ENCODE measurements at regions not wholly inside any gene's neighbourhood (a gene's known extent, or its start where the extent isn't known, plus 50 kb on each side); places are given as distances from the start of the nearest gene placed in this dataset.
"Not testable (repeated sequence)": the region's sequence is repeated elsewhere in the genome, so short reads cannot be mapped to it uniquely, and the experiment has no call there.

DNA sequence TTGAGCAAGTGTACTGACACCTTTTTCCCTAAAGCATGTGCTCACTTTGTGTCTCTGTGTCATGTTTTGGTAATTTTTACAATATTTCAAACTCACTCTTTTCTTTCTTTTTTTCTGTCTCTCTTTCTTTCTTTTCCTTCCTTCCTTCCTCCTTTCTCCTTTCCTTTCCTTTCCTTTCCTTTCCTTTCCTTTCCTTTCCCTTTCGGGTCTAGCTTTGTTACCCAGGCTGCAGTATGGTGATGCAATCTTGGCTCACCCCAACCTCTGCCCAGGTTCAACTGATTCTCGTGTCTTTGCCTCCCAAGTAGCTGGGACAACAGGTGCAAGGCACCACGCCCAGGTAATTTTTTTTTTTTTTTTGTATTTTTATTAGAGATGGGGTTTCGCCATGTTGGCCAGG is 60.4 kb upstream of the TINAGL1 start:
- DNase-seq (ENCODE audit: low read depth in 1 of 2, low spot score in 1 of 2), result no peak
- TF ChIP-seq JUND (IDR thresholded peaks at IDR 0.05; ENCODE audit: low read depth), result no peak
- in situ Hi-C loops (cut with HindIII; ENCODE audit: low pct_unique_long_range_greater_than_20kb, low sequenced_read_pairs), result no loop called here

DNA sequence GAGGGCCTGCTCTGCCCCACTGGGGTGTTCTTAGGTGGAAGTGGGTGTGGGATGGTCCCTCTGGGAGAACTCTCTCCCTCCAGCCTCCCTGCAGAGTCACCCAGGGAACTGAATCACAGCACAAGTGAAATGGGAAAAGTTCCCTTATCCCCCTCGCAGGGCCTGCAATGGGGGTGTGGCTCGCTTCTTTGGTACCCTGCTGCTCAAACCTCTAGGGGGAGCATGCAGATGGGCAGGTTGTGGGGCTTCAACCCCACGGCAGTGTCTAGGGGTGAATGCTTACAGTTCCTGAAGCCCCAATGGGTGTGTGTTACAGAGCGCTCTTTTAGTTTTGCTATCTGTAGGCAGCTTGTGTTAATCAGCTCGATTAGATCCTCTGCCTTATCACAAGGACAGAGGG is 59.0 kb upstream of the TINAGL1 start:
- in situ Hi-C loops (cut with HindIII; ENCODE audit: low pct_unique_long_range_greater_than_20kb, low sequenced_read_pairs), result no loop called here
- TF ChIP-seq JUND (IDR thresholded peaks at IDR 0.05; ENCODE audit: low read depth), result no peak
- DNase-seq (ENCODE audit: low read depth in 1 of 2, low spot score in 1 of 2), result no peak

DNA sequence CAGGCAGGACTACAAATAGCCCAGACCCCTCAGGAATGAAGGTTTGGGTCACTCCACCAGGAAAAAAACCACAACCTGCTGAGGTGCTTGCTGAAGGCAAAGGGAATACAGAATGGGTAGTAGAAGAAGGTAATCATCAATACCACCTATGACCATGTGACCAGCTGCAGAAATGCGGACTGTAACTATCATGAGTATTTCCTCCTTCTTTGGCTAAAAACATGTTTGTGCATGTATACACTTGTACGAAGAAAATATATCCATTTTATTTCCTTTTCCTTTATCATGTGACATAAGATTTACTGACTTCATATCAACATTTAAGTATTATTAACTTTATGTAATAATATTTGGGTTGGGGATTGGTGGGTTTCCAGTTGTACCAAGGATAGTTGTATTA is 58.3 kb upstream of the TINAGL1 start:
- DNase-seq (ENCODE audit: low read depth in 1 of 2, low spot score in 1 of 2); in situ Hi-C loops (cut with HindIII; ENCODE audit: low pct_unique_long_range_greater_than_20kb, low sequenced_read_pairs): not testable (repeated sequence)

DNA sequence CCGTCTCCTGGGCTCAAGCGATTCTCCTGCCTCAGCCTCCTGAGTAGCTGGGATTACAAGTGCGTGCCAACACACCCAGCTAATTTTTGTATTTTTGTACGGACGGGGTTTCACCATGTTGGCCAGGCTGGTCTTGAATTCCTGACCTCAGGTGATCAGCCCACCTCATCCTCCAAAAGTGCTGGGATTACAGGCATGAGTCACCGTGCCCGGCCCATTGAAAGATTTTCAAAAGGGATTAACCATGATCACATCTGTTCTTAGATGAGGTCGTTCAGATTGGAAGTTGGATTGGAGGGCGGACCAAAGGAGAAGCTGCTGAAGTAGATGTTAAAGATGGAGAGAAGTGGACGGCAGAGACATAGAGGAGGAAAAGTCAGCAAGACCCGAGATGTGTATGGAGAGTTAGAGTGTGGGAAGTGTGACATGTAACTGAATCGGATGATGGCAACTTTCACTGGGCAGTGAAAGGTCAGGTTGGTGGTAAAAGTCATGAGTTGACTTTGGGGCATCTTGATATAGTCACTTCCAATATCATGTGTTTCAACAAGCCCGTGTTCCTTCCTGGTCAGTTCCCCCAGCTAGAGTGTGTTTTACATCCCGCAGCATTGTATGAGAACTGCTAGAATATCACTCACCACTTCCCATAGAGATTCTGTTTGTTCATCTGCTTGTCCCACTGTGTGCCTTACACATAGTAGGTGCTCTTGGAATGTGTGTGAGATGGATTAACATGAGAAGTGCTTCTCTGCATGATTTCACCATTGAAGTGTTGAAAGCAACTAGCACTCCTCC is 54.4 kb upstream of the TINAGL1 start:
- in situ Hi-C loops (cut with HindIII; ENCODE audit: low pct_unique_long_range_greater_than_20kb, low sequenced_read_pairs), result no loop called here
- no peak for DNase-seq (ENCODE audit: low read depth in 1 of 2, low spot score in 1 of 2)
- no peak for TF ChIP-seq JUND (IDR thresholded peaks at IDR 0.05; ENCODE audit: low read depth)

DNA sequence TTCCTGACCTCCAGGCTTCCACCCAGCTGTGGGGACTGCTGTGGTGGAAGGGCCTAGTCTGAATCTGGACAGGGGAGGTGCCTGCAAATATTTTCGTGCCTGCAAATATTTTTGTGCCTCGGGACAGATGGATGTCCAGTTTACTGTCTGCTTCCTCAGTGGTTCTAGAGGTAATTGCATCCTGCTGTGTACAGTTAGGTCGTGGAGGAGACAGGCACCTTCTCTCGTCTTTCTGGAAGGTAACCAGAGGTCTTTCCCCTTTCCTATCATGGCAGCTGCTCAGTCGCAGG is 53.8 kb upstream of the TINAGL1 start:
- TF ChIP-seq JUND (IDR thresholded peaks at IDR 0.05; ENCODE audit: low read depth), result no peak
- in situ Hi-C loops (cut with HindIII; ENCODE audit: low pct_unique_long_range_greater_than_20kb, low sequenced_read_pairs), result no loop called here

DNA sequence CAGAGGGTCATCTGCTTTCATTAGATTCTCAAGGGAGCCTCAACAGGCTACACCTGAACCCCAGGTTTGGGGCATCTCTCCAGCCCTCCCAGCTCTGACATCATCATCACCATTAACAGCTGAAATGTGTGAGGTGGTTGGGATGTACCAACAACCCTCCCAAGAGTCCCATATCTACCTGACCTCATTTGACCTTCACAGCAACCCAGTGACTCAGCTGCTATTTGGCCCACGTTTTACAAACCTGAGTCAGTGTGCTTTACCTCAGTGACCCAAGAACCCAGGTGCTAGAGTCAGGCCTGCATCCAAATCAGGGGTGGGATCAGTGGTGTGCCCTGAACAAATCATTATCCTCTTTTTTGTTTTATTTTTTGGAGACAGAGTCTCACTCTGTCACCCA is 53.3 kb upstream of the TINAGL1 start:
- in situ Hi-C loops (cut with HindIII; ENCODE audit: low pct_unique_long_range_greater_than_20kb, low sequenced_read_pairs), result no loop called here
- no peak for TF ChIP-seq JUND (IDR thresholded peaks at IDR 0.05; ENCODE audit: low read depth)
- DNase-seq (ENCODE audit: low read depth in 1 of 2, low spot score in 1 of 2), result no peak

More for the DNA sequence above, 53.8 kb upstream of the TINAGL1 start:
- no peak for DNase-seq (ENCODE audit: low read depth in 1 of 2, low spot score in 1 of 2)

DNA sequence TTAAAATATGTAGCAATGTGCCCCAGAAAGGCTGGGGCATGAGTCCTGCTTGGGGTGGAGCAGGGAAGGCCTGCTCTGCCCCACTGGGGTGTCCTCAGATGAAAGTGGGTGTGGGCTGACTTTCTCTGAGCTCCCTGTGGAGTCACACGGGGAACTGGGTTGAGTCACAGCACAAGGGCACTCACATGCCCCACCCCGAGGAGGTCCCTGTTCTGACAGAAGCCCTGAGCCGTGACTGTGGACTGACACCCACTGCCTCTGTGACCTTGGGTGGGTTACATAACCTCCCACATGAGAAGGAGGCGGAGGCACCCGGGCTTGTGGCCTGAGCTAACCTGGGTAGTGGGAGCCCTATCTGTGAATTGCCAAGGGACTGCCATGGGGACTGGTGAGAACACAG is 52.5 kb upstream of the TINAGL1 start:
- in situ Hi-C loops (cut with HindIII; ENCODE audit: low pct_unique_long_range_greater_than_20kb, low sequenced_read_pairs), result no loop called here
- no peak for TF ChIP-seq JUND (IDR thresholded peaks at IDR 0.05; ENCODE audit: low read depth)
- no peak for DNase-seq (ENCODE audit: low read depth in 1 of 2, low spot score in 1 of 2)

DNA sequence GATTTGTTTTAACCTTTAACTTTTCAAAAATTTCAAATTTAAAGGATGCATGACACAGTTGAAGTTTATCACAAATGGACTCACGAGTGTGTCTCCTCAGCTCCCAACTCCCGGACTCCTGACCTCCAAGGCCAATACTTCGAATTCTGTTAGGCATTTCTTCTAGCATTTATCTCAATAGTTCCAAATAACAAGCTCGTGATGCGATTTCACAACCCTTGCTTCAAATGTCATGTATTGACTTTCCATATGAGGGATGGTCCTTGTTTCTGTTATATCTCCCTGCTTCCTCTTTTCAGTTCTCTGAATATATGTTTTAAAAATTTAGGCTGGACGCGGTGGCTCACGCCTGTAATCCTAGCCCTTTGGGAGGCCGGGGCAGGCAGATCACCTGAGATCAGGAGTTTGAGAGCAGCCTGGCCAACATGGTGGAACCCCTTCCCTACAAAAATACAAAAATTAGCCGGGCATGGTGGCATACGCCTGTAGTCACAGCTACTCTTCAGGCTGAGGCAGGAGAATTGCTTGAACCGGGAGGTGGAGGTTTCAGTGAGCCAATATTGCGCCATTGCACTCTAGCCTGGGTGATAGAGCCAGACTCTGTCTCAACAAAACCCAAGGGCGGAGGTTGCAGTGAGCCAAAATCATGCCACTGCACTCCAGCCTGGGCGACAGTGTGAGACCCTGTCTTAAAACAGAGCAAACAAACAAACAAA is 52.0 kb upstream of the TINAGL1 start:
- no peak for TF ChIP-seq JUND (IDR thresholded peaks at IDR 0.05; ENCODE audit: low read depth)
- DNase-seq (ENCODE audit: low read depth in 1 of 2, low spot score in 1 of 2), result no peak
- in situ Hi-C loops (cut with HindIII; ENCODE audit: low pct_unique_long_range_greater_than_20kb, low sequenced_read_pairs), result no loop called here
